GM12873 (cell line): ENCODE measurements at regions not wholly inside any gene's neighbourhood (a gene's known extent, or its start where the extent isn't known, plus 50 kb on each side); places are given as distances from the start of the nearest gene placed in this dataset.

Experiments used
- TF ChIP-seq, protein P1 (sequence below): IDR thresholded peaks from 2 replicates; pipeline ENCODE4 v1.5.1; 2012; ENCODE audit warnings: low read depth, mild to moderate bottlenecking, moderate library complexity, low read length, control low read depth; ENCODE audit not compliant: insufficient read depth; ENCODE audit errors: missing control alignments

DNA sequence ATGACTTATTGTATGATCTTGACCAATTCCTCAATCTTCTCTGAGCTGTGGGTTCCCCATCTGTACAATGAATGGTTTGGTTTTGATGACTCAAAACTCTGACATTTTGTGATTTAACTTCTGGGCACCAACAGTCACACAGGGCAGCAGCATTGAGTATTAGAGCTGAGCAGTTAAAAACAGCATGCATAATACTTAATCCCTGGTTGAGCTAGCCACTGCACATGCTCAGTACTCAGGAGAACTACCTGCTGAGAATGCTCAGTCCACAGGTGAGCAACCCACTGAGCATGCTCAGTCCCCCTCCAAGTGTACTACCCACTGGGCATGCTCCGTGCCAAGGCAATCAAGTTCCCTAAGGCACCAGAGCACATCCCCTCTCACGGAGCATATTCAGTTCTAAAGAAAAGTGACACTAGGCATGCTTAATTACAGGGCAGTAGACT lies 68.7 kb downstream of the AIPL1 start:
- TF ChIP-seq, protein P1, sequence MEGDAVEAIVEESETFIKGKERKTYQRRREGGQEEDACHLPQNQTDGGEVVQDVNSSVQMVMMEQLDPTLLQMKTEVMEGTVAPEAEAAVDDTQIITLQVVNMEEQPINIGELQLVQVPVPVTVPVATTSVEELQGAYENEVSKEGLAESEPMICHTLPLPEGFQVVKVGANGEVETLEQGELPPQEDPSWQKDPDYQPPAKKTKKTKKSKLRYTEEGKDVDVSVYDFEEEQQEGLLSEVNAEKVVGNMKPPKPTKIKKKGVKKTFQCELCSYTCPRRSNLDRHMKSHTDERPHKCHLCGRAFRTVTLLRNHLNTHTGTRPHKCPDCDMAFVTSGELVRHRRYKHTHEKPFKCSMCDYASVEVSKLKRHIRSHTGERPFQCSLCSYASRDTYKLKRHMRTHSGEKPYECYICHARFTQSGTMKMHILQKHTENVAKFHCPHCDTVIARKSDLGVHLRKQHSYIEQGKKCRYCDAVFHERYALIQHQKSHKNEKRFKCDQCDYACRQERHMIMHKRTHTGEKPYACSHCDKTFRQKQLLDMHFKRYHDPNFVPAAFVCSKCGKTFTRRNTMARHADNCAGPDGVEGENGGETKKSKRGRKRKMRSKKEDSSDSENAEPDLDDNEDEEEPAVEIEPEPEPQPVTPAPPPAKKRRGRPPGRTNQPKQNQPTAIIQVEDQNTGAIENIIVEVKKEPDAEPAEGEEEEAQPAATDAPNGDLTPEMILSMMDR, result no peak

DNA sequence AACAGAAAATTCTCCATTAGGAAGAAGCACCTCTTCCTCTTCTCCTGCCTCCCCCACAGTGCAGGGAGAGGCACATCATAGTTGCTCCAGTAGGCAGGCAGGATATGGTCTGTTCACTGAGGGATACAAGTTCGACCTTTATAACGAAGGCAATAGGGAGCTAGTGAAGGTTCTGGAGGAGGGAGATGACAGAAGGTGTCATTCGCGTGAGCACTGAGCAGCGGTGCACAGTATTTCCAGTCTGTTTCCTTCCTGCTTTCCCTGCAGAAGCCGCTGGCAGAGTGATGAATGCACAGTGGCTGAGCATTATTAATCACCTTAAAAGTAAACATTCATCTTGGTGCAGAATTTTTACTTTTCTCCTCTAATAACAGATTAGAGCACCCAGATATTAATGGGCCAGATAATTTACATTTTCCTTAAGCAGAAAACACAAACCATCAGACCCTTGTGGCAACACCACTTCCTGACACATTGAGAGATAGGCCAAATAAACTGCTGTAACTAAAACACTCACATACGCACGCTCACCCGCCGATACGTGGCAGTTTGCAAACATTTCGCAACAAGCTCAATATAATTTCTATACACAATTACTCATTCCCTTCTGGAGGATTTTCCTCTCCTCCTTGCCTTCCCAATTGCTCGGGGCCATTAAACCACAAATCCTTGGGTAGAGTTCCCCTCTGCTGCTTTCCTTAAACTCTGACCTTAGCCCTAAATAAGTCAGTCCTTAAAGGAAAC lies 69.5 kb downstream of the AIPL1 start:
- TF ChIP-seq, protein P1, result no peak

DNA sequence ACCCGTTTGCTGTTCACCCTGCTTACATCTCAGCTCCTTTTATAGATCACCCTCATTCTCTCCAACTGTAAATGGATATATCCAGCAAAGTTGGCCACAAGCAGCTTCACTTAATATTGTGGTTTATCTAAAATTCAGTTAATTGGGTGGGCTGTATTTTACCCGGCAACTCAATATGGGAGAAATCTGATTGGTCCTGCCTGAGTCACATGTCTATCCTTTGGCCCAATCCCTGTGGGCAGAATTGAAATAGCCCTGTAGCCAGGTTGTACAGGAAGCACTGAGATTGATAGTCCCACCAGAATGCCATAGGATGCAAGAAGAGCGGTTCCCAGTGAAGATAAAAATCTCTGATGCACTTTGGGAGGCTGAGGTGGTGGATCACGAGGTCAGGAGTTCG lies 73.2 kb downstream of the AIPL1 start:
- TF ChIP-seq, protein P1, result no peak

DNA sequence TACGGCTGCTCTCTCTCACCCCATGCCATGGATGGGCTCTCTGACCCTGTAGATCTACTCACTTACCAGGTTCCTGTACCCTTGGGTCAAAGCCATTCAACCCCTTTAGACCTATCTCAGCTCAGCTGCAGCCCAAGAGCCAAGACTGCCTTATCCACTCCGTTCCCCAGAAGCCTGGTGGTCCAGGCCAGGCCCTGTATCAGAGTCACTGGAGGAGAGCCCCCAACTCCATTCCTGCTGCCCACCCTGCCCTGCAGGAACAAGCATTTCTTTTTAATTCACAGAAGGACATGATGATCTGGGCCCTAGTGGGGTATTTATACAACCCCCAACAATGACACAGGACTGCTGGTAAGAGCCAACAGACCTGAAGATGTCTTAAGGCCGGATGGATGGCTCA lies 76.8 kb downstream of the AIPL1 start:
- TF ChIP-seq, protein P1, result no peak

DNA sequence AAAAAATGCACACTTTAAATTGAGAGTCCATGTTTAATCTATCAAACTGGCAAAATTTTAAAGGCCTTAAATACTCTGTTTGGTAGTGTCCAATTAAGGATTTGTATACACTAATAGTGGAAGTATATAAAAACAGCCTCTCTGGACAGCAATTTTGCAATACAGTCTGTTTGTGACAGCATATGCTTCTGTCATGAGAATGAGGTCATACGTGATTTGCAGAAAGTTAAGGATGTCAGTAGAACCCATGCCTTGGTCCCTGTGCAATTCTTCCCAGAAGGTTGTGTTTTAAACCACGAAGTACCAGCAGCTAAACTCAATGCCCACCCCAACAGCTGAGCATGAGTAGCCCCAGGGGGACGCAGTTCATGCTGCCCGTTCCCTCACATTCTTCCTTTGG lies 78.4 kb downstream of the AIPL1 start:
- TF ChIP-seq, protein P1, result no peak

DNA sequence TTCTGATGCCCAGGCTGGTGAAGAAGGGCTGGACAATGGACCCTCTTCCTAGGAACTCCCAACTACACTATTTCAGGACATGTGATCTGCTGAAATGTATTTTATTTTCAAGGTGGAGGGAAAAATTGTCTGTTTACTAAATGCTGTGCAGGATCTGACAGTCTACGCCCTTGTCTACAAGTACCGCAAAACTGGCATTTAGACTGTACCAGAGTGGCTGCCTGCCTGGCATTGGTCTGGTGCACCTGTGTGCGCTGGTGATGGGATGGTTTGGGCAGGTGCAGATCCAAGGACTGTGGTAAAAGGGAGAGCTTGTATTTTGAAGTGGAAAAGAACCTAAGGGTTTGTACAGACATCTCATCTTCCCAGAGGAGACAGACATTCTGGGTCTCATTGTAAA lies 79.7 kb downstream of the AIPL1 start:
- TF ChIP-seq, protein P1, result no peak

DNA sequence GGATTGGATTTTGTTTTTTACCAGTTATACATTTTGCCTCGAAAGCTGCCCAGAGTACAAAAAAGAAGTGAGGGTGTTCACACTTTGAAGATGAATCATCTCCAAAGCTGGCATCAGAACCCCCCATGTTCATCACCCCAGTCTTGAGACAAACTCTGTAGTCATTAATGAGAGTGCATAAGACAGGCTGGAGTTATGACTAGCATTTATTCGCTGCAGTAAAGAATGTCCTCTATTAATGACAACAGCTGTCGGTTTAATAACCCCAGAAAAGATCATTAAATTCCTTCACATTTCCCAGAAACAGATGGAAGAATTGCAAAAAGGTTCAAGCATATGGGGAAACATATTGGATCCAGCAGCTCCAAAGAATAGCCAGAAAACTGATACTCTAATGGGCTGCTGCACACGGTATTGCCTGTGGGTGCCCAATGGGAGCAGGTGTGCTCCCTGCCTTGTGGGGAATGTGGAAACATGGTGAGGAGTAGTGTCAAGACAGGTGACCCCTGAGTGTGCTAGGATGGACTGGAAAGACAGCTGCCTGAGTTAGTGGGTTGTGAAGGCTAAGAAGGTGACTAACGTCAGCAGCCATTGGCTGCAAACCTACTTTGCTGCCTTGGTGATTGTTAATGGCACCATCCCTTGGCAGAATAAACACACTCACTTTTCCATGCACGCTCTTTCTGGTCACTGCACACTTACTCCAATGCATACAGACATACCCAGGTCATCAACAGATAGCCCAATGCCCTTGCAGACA lies 81.9 kb downstream of the AIPL1 start:
- TF ChIP-seq, protein P1, result no peak
